ENCODE measurements at regions not wholly inside any gene's neighbourhood (a gene's known extent, or its start where the extent isn't known, plus 50 kb on each side); places are given as distances from the start of the nearest gene placed in this dataset.

GRCh38 chr1:181142096-181142958, 53.8 kb downstream of the IER5 start:
- DNase-seq (ENCODE audit: low read depth) = peak; percentile 83

- no peak for DNase-seq (ENCODE audit: low read depth)
These were observed 54.8 kb downstream of the IER5 start for GRCh38 chr1:181143102-181143859.

GRCh38 chr1:181144238-181144637, 55.7 kb downstream of the IER5 start:
- DNase-seq (ENCODE audit: low read depth) = no peak

GRCh38 chr1:181148636-181149035, 60.1 kb downstream of the IER5 start:
- no peak for DNase-seq (ENCODE audit: low read depth)

- peak; percentile 71 for DNase-seq (ENCODE audit: low read depth)
These were observed 61.0 kb downstream of the IER5 start for GRCh38 chr1:181149326-181150125.

- no peak for DNase-seq (ENCODE audit: low read depth)
These were observed 61.8 kb downstream of the IER5 start for GRCh38 chr1:181150273-181150672.

GRCh38 chr1:181150842-181151241, 62.3 kb downstream of the IER5 start:
- DNase-seq (ENCODE audit: low read depth) = no peak

GRCh38 chr1:181151378-181152326, 63.2 kb downstream of the IER5 start:
- DNase-seq (ENCODE audit: low read depth) = no peak

- no peak for DNase-seq (ENCODE audit: low read depth)
These were observed 64.6 kb downstream of the IER5 start for GRCh38 chr1:181152892-181153633.

GRCh38 chr1:181153634-181153961, 65.1 kb downstream of the IER5 start:
- DNase-seq (ENCODE audit: low read depth) = no peak

- DNase-seq (ENCODE audit: low read depth) = no peak
These were observed 66.8 kb downstream of the IER5 start for GRCh38 chr1:181155339-181155738.

- peak; percentile 92 for DNase-seq (ENCODE audit: low read depth)
These were observed 71.1 kb downstream of the IER5 start for GRCh38 chr1:181159451-181160140.

GRCh38 chr1:181160322-181160721, 71.8 kb downstream of the IER5 start:
- no peak for DNase-seq (ENCODE audit: low read depth)

GRCh38 chr1:181160998-181161870, 72.7 kb downstream of the IER5 start:
- peak; percentile 61 for DNase-seq (ENCODE audit: low read depth)

- DNase-seq (ENCODE audit: low read depth) = no peak
These were observed 75.2 kb downstream of the IER5 start for GRCh38 chr1:181163662-181164061.

GRCh38 chr1:181166377-181167196, 78.1 kb downstream of the IER5 start:
- peak; percentile 68 for DNase-seq (ENCODE audit: low read depth)

- no peak for DNase-seq (ENCODE audit: low read depth)
These were observed 80.9 kb downstream of the IER5 start for GRCh38 chr1:181169281-181169865.
